Anterior cingulate cortex (tissue), 58 donors: ENCODE measurements at regions not wholly inside any gene's neighbourhood (a gene's known extent, or its start where the extent isn't known, plus 50 kb on each side); places are given as distances from the start of the nearest gene placed in this dataset.

Experiments
- DNase-seq, 58 donors: peaks; one replicate each; lab custom pipeline; 2025; lab: John Stamatoyannopoulos, UW

GRCh38 chrX:39576041-39576872 is 521.5 kb downstream of the BCOR start:
- DNase-seq: peak in 53 of 58 donors; percentile 8 to 81 (median 45)

GRCh38 chrX:39577206-39577984 is 520.4 kb downstream of the BCOR start:
- DNase-seq: no peak

GRCh38 chrX:39577985-39578869 is 519.5 kb downstream of the BCOR start:
- no peak for DNase-seq

- no peak for DNase-seq
These were observed 517.7 kb downstream of the BCOR start for GRCh38 chrX:39580043-39580442.

- DNase-seq: no peak
These were observed 516.3 kb downstream of the BCOR start for GRCh38 chrX:39581411-39581810.

- DNase-seq: no peak
These were observed 515.7 kb downstream of the BCOR start for GRCh38 chrX:39582091-39582490.

GRCh38 chrX:39582976-39583375 is 514.8 kb downstream of the BCOR start:
- DNase-seq: no peak

- DNase-seq: no peak
These were observed 511.9 kb downstream of the BCOR start for GRCh38 chrX:39585808-39586207.

GRCh38 chrX:39586359-39586758 is 511.4 kb downstream of the BCOR start:
- DNase-seq: no peak

- no peak for DNase-seq
These were observed 506.7 kb downstream of the BCOR start for GRCh38 chrX:39591099-39591498.

GRCh38 chrX:39592776-39593175 is 505.0 kb downstream of the BCOR start:
- DNase-seq: no peak

- DNase-seq: no peak
These were observed 501.8 kb downstream of the BCOR start for GRCh38 chrX:39595977-39596376.

GRCh38 chrX:39596437-39596836 is 501.3 kb downstream of the BCOR start:
- no peak for DNase-seq

GRCh38 chrX:39599339-39599738 is 498.4 kb downstream of the BCOR start:
- no peak for DNase-seq

GRCh38 chrX:39600222-39600621 is 497.5 kb downstream of the BCOR start:
- DNase-seq: no peak

- DNase-seq: peak in 1 of 58 donors; percentile 7
These were observed 496.3 kb downstream of the BCOR start for GRCh38 chrX:39601231-39602177.

- DNase-seq: peak in 2 of 58 donors; percentile 2 to 7
These were observed 495.6 kb downstream of the BCOR start for GRCh38 chrX:39602195-39602594.

- DNase-seq: peak in 2 of 58 donors; percentile 13 to 14
These were observed 494.5 kb downstream of the BCOR start for GRCh38 chrX:39603230-39603629.

- no peak for DNase-seq
These were observed 492.6 kb downstream of the BCOR start for GRCh38 chrX:39605183-39605582.

GRCh38 chrX:39605866-39606265 is 491.9 kb downstream of the BCOR start:
- no peak for DNase-seq
